Testis (tissue), 2 donors: ENCODE measurements at regions not wholly inside any gene's neighbourhood (a gene's known extent, or its start where the extent isn't known, plus 50 kb on each side); places are given as distances from the start of the nearest gene placed in this dataset.
"Not testable (repeated sequence)": the region's sequence is repeated elsewhere in the genome, so short reads cannot be mapped to it uniquely, and the experiment has no call there.

ENCODE experiments used
- DNase-seq: peaks from one replicate; pipeline ENCODE4 v3.0.0-alpha.2; 2019
- H3K27ac ChIP-seq, 2 donors: fragments of 200-600 bp; sonication (generic); one replicate each; pipeline ENCODE4 v1.5.1; 2019
- H3K27me3 ChIP-seq: fragments of 200-600 bp; sonication (generic); one replicate; pipeline ENCODE4 v1.5.1; 2019
- H3K36me3 ChIP-seq: fragments of 200-600 bp; sonication (generic); one replicate; pipeline ENCODE4 v1.5.1; 2017; ENCODE audit warnings: low read depth; ENCODE audit errors: missing control alignments
- H3K4me1 ChIP-seq: fragments of 200-600 bp; sonication (generic); one replicate; pipeline ENCODE4 v1.5.1; 2019
- H3K4me3 ChIP-seq, 2 donors: fragments of 200-600 bp; sonication (generic); one replicate each; pipeline ENCODE4 v1.5.1; 2017 to 2019
- H3K9me3 ChIP-seq: fragments of 200-600 bp; sonication (generic); one replicate; pipeline ENCODE4 v1.5.1; 2017
- POLR2A ChIP-seq: fragments of 450-650 bp; IDR thresholded peaks from one replicate; pipeline ENCODE4 v1.6.1; 2017; ENCODE audit warnings: antibody characterized with exemption, mild to moderate bottlenecking, moderate library complexity
- WGBS, 2 donors: methylation state at CpG; one replicate each; pipeline ENCODE4 v1.1.5; 2018; 5-methylcytosine and 5-hydroxymethylcytosine counted together
- intact Hi-C: fragments of 100-400 bp; cut with DNase I; formaldehyde crosslinking; loops from one replicate; pipeline ENCODE4 v1.15.1; 2023; ENCODE audit warnings: low total_unique reads
- TF ChIP-seq, protein P1 (sequence below), 3 experiments: fragments of 450-650 bp in 2 of 3; fragments of 200-600 bp in 1 of 3; sonication (generic) in 1 of 3; IDR thresholded peaks; one replicate each; pipeline ENCODE4 v1.5.1; 2016 to 2019; ENCODE audit warnings: antibody characterized with exemption in 3 of 3, mild to moderate bottlenecking in 2 of 3, moderate library complexity in 1 of 3

DNA sequence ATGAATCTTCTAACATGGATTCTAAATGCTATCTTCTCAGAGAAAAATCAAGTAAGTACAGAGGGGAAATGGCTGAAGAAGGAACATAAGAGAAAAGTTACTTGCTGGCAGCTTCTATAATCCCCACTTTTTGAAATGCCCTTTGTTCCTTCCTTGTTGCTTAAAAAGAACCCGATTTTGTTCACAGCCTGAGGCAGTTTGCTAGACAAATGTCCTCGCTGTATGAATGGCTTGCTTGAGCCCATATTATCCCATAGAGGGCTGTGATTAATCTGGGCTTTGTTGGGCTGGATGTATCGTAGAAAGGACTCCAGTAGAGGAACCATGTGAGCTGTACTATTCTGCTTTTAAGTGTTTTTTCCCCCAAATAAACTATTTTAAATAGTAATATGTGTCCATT, 134.3 kb upstream of the FGF13 start:
- 92 to 93% methylated on average over 3 of the region's 3 CpGs for WGBS, 2 donors
- no peak for DNase-seq
- Histone ChIP-seq H3K27me3 (no peaks in the 10 kb centered on the region), H3K4me1 (no peaks in the 10 kb centered on the region), H3K9me3 (no peaks in the 10 kb centered on the region), H3K27ac (no peak overlapping the region), H3K36me3 (no peaks in the 10 kb centered on the region), H3K4me3 (no peak overlapping the region)
- intact Hi-C loops, result no loop called here
- TF ChIP-seq, protein P1, sequence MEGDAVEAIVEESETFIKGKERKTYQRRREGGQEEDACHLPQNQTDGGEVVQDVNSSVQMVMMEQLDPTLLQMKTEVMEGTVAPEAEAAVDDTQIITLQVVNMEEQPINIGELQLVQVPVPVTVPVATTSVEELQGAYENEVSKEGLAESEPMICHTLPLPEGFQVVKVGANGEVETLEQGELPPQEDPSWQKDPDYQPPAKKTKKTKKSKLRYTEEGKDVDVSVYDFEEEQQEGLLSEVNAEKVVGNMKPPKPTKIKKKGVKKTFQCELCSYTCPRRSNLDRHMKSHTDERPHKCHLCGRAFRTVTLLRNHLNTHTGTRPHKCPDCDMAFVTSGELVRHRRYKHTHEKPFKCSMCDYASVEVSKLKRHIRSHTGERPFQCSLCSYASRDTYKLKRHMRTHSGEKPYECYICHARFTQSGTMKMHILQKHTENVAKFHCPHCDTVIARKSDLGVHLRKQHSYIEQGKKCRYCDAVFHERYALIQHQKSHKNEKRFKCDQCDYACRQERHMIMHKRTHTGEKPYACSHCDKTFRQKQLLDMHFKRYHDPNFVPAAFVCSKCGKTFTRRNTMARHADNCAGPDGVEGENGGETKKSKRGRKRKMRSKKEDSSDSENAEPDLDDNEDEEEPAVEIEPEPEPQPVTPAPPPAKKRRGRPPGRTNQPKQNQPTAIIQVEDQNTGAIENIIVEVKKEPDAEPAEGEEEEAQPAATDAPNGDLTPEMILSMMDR (IDR thresholded peaks at IDR 0.05), result no peak
- TF ChIP-seq POLR2A, result no peak

DNA sequence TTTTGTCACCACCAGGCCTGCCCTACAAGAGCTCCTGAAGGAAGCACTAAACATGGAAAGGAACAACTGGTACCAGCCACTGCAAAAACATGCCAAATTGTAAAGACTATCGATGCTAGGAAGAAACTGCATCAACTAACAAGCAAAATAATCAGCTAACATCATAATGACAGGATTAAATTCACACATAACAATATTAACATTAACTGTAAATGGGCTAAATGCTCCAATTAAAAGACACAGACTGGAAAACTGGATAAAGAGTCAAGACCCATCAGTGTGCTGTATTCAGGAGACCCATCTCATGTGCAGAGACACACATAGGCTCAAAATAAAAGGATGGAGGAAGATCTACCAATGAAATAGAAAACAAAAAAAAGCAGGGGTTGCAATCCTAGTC, 95.9 kb upstream of the FGF13 start:
- H3K36me3 ChIP-seq, H3K27ac ChIP-seq, DNase-seq, H3K9me3 ChIP-seq, H3K27me3 ChIP-seq, H3K4me3 ChIP-seq, H3K4me1 ChIP-seq, intact Hi-C loops: not testable (repeated sequence)
- WGBS, 2 donors, result 80 to 100% methylated on average over 1 of the region's 1 CpG

DNA sequence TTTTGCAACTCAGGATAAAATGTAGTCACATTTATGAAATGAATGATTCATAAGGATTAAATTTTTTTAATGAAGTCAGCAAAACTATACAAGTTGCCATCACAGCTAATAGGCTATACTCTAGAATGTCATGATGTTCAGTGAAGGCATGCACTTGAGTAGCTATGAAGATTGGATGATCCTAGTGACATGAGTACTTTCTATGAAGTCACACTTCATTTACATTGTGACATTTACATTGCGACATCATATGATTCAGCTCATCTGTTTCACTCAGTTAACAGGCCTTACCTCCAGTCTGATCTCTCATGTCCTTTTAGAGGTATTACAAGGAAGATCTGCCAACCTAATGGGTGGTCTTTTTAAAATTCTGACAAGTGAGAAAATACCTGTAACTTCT, 82.7 kb upstream of the FGF13 start:
- no peaks in the 10 kb centered on the region for H3K4me1 ChIP-seq
- no peaks in the 10 kb centered on the region for H3K9me3 ChIP-seq
- no peak for TF ChIP-seq POLR2A
- TF ChIP-seq, protein P1 (IDR thresholded peaks at IDR 0.05), result no peak
- WGBS, 2 donors, result 100% methylated on average over 1 of the region's 1 CpG
- no peaks in the 10 kb centered on the region for H3K36me3 ChIP-seq
- no peak overlapping the region for H3K27ac ChIP-seq
- intact Hi-C loops, result no loop called here
- DNase-seq, result no peak
- no peaks in the 10 kb centered on the region for H3K27me3 ChIP-seq
- H3K4me3 ChIP-seq, result no peak overlapping the region

DNA sequence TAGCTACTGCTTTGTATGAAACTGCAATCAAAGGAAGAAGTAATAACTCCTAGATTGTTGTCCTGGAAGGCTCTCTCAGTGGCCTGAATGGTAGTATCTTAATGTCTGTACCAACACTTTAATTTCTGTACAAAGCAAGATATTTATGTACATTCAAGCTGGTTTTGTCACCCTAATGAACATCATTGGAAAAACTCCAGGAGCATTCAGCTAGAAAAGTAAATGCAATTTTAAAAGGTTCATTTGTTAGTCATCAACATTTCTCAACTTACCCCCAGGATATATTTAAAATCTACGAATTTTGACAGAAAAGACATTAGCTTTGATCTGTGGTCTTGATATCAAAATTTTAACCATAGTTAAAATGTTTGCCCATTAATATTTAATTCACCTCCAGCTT, 80.0 kb upstream of the FGF13 start:
- H3K36me3 ChIP-seq, result no peaks in the 10 kb centered on the region
- no peak for DNase-seq
- WGBS, 2 donors, result 71% methylated on average over 1 of the region's 1 CpG
- H3K4me3 ChIP-seq, result no peak overlapping the region
- no peak for TF ChIP-seq POLR2A
- TF ChIP-seq, protein P1 (IDR thresholded peaks at IDR 0.05), result no peak
- H3K27me3 ChIP-seq, result no peaks in the 10 kb centered on the region
- no peaks in the 10 kb centered on the region for H3K4me1 ChIP-seq
- no peak overlapping the region for H3K27ac ChIP-seq
- intact Hi-C loops, result no loop called here
- no peaks in the 10 kb centered on the region for H3K9me3 ChIP-seq

DNA sequence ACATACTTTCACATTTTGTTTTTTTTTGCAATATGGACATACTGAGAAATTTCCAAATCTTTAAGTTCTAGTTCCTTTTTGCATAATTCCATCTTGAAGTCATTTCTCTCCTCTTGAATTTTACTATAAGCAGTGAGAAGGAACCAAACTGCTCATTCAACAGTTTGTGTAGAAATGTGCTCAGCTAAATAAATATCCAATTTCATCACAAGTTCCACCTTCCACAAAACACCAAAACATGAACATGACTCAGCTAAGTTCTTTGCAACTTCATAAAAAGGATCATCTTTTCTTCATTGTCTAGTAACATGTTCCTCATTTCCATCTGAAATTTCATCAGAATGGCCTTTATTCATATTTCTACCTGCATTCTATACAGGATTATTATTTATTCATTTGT, 77.3 kb upstream of the FGF13 start:
- no peak for TF ChIP-seq POLR2A
- TF ChIP-seq, protein P1 (IDR thresholded peaks at IDR 0.05), result no peak
- intact Hi-C loops, result no loop called here
- Histone ChIP-seq H3K4me3 (no peak overlapping the region), H3K27me3 (no peaks in the 10 kb centered on the region), H3K36me3 (no peaks in the 10 kb centered on the region), H3K27ac (no peak overlapping the region), H3K9me3 (no peaks in the 10 kb centered on the region), H3K4me1 (no peaks in the 10 kb centered on the region)
- no peak for DNase-seq

DNA sequence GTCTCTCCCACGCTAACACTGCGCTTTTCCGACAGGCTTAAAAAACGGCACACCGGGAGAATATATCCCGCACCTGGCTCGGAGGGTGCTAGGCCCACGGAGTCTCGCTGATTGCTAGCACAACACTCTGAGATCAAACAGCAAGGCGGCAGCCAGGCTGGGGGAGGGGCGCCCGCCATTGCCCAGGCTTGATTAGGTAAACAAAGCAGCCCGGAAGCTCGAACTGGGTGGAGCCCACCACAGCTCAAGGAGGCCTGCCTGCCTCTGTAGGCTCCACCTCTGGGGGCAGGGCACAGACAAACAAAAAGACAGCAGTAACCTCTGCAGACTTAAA, 67.0 kb upstream of the FGF13 start:
- H3K27ac ChIP-seq, DNase-seq, H3K9me3 ChIP-seq, intact Hi-C loops, H3K4me3 ChIP-seq, H3K36me3 ChIP-seq, H3K4me1 ChIP-seq, H3K27me3 ChIP-seq: not testable (repeated sequence)
- WGBS, 2 donors, result 85 to 100% methylated on average over 4 of the region's 14 CpGs

DNA sequence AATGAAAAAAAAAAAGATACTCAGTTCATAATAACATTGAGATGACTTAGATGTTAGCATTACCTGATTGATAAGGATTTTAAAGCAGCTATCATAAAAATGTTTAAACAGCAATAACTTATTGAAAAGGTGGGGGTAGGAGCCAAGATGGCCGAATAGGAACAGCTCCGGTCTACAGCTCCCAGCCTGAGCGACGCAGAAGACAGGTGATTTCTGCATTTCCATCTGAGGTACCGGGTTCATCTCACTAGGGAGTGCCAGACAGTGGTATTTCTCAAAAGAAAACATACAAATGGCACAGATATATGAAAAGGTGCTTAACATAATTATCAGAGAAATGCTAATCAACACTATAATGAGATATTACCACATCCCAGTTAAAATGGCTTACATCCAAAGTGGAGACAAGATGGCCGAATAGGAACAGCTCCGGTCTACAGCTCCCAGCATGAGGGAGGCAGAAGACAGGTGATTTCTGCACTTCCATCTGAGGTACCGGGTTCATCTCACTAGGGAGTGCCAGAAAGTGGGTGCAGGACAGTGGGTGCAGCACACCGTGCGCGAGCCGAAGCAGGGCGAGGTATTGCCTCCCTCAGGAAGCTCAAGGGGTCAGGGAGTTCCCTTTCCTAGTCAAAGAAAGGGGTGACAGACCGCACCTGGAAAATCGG, 66.5 kb upstream of the FGF13 start:
- intact Hi-C loops, H3K4me1 ChIP-seq, H3K4me3 ChIP-seq, H3K36me3 ChIP-seq, H3K27ac ChIP-seq, H3K27me3 ChIP-seq, DNase-seq, H3K9me3 ChIP-seq: not testable (repeated sequence)
- WGBS, 2 donors, result 92 to 94% methylated on average over 12 to 15 of the region's 15 CpGs
